ENCODE measurements at regions not wholly inside any gene's neighbourhood (a gene's known extent, or its start where the extent isn't known, plus 50 kb on each side); places are given as distances from the start of the nearest gene placed in this dataset.

- TF ChIP-seq EZH2 (IDR thresholded peaks at IDR 0.05; ENCODE audit: borderline replicate concordance, control insufficient read depth, low read depth, low read length) (no peak), CTCF (IDR thresholded peaks at IDR 0.05 in 2 of 3, conservative IDR thresholded peaks at IDR 0.05 in 1 of 3; ENCODE audit: control insufficient read depth in 2 of 3, extremely low read depth in 1 of 3, insufficient read depth in 1 of 3, low read depth in 3 of 3, low read length in 3 of 3) (no peak), ZBTB11 (CRISPR knock-in tag; IDR thresholded peaks at IDR 0.05) (no peak), RBBP5 (conservative IDR thresholded peaks at IDR 0.05) (no peak)
Measured at GRCh38 chr6:128570680-128571063, 50.3 kb upstream of the PTPRK start.

Measured in GM12878 (cell line).